ENCODE measurements at regions not wholly inside any gene's neighbourhood (a gene's known extent, or its start where the extent isn't known, plus 50 kb on each side); places are given as distances from the start of the nearest gene placed in this dataset.

DNA sequence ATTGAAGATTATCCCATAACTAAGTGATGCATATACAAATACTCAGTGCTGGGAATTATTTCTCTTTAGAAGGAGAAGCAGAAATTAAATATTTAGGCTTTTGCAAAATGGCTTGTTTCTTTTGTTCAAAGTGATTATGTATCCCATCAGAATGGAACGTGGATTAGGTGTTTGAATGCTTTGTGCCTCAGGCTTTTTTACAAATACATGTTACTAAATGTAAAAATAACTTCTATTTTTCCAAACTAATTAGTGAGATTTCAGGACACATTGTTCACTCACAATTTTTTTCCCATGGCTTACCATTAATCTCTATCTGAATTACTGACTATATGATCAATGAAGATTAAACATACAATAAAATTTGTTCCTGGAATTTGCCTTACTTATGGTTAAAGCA, 925.9 kb upstream of the CITED2 start:
- H2AK5ac ChIP-seq (ENCODE audit: low read length): no peak overlapping the region
- no peak overlapping the region for H3K56ac ChIP-seq (ENCODE audit: low read length)
- no peak overlapping the region for H3K27ac ChIP-seq (ENCODE audit: low read depth, low read length)
- no peak overlapping the region for H4K8ac ChIP-seq (ENCODE audit: low read depth, low read length)
- DNase-seq: no peak
- H3K79me2 ChIP-seq (ENCODE audit: control insufficient read depth, insufficient read depth, low read length): no peaks in the 10 kb centered on the region
- H2BK15ac ChIP-seq (replicated peaks; ENCODE audit: low read depth): no peak overlapping the region
- H3K27me3 ChIP-seq (ENCODE audit: insufficient read depth, low read length, poor library complexity): no peaks in the 10 kb centered on the region
- no peak overlapping the region for H3K9ac ChIP-seq (ENCODE audit: low read length)
- H3K4ac ChIP-seq (ENCODE audit: low read depth, low read length): no peak overlapping the region
- H3K4me3 ChIP-seq (ENCODE audit: low read length): no peak overlapping the region
- H3K36me3 ChIP-seq (ENCODE audit: control insufficient read depth, insufficient read depth, low read length): no peaks in the 10 kb centered on the region
- no peak overlapping the region for H4K5ac ChIP-seq (ENCODE audit: low read length)
- no peak overlapping the region for H3K18ac ChIP-seq (ENCODE audit: low read length)
- H3K4me1 ChIP-seq (ENCODE audit: control insufficient read depth, low read depth, low read length): no peaks in the 10 kb centered on the region
- H3K23ac ChIP-seq (ENCODE audit: low read length): no peak overlapping the region
- no peaks in the 10 kb centered on the region for H3K79me1 ChIP-seq (ENCODE audit: low read length)
- H3K4me2 ChIP-seq (ENCODE audit: low read length): no peak overlapping the region
- whole genome bisulfite sequencing (ENCODE audit: extremely low coverage, insufficient coverage, low lambda C conversion rate): no CpG with 5 or more reads among the region's 1 CpG
- H2BK5ac ChIP-seq (ENCODE audit: low read length): no peak overlapping the region
- H2BK120ac ChIP-seq (ENCODE audit: low read depth, low read length): no peak overlapping the region

- no peaks in the 10 kb centered on the region for H3K27me3 ChIP-seq (ENCODE audit: insufficient read depth, low read length, poor library complexity)
- H2AK5ac ChIP-seq (ENCODE audit: low read length): no peak overlapping the region
- DNase-seq: no peak
- no peak overlapping the region for H3K23ac ChIP-seq (ENCODE audit: low read length)
- no peak overlapping the region for H3K18ac ChIP-seq (ENCODE audit: low read length)
- H3K9ac ChIP-seq (ENCODE audit: low read length): no peak overlapping the region
- WGBS (ENCODE audit: extremely low coverage, insufficient coverage, low lambda C conversion rate): no CpG with 5 or more reads among the region's 3 CpGs
- H3K56ac ChIP-seq (ENCODE audit: low read length): no peak overlapping the region
- H3K4me1 ChIP-seq (ENCODE audit: control insufficient read depth, low read depth, low read length): no peaks in the 10 kb centered on the region
- H3K27ac ChIP-seq (ENCODE audit: low read depth, low read length): no peak overlapping the region
- H3K4me3 ChIP-seq (ENCODE audit: low read length): no peak overlapping the region
- no peak overlapping the region for H2BK5ac ChIP-seq (ENCODE audit: low read length)
- H2BK120ac ChIP-seq (ENCODE audit: low read depth, low read length): no peak overlapping the region
- no peak overlapping the region for H4K8ac ChIP-seq (ENCODE audit: low read depth, low read length)
- H3K4me2 ChIP-seq (ENCODE audit: low read length): no peak overlapping the region
- H4K5ac ChIP-seq (ENCODE audit: low read length): no peak overlapping the region
- H3K4ac ChIP-seq (ENCODE audit: low read depth, low read length): no peak overlapping the region
- H3K36me3 ChIP-seq (ENCODE audit: control insufficient read depth, insufficient read depth, low read length): no peaks in the 10 kb centered on the region
- H3K79me1 ChIP-seq (ENCODE audit: low read length): no peaks in the 10 kb centered on the region
- H3K79me2 ChIP-seq (ENCODE audit: control insufficient read depth, insufficient read depth, low read length): no peaks in the 10 kb centered on the region
- no peak overlapping the region for H2BK15ac ChIP-seq (replicated peaks; ENCODE audit: low read depth)
These were observed 914.7 kb upstream of the CITED2 start for GRCh38 chr6:140289186-140289585.

DNA sequence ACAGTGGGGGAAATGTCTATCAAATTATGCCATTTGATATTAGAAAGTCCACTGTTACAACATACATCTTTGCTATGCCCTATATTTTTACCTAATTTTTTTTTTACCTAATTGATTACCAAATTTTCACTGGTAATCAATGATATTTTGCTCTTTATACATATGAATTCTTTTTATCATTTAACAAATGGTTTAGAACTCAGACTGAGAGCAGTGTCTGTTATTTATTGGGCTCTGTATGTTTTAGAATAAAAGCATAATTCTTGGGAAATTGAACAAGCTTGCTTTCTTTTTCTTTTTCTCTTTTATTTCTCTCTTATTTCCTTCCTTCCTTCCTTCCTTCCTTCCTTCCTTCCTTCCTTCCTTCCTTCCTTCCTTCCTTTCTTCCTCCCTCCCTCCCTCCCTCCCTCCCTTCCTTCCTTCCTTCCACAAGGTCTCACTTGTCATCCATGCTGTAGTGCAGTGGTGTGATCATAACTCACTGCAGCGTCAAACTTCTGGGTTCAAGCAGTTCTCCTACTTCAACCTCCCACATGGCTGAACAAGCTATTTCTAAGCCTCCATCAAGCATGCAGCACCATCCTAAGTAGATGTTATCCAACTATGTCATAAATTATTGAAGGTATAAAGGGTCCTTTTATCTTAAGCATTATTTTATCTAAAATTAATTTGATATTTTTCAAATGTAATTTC, 911.7 kb upstream of the CITED2 start:
- H2BK120ac ChIP-seq (ENCODE audit: low read depth, low read length): no peak overlapping the region
- no peak overlapping the region for H3K23ac ChIP-seq (ENCODE audit: low read length)
- H3K79me1 ChIP-seq (ENCODE audit: low read length): no peaks in the 10 kb centered on the region
- H3K56ac ChIP-seq (ENCODE audit: low read length): no peak overlapping the region
- no peaks in the 10 kb centered on the region for H3K27me3 ChIP-seq (ENCODE audit: insufficient read depth, low read length, poor library complexity)
- no peak for DNase-seq
- no peaks in the 10 kb centered on the region for H3K4me1 ChIP-seq (ENCODE audit: control insufficient read depth, low read depth, low read length)
- H3K79me2 ChIP-seq (ENCODE audit: control insufficient read depth, insufficient read depth, low read length): no peaks in the 10 kb centered on the region
- H3K9ac ChIP-seq (ENCODE audit: low read length): no peak overlapping the region
- H3K4ac ChIP-seq (ENCODE audit: low read depth, low read length): no peak overlapping the region
- no peak overlapping the region for H2AK5ac ChIP-seq (ENCODE audit: low read length)
- no CpG with 5 or more reads among the region's 1 CpG for WGBS (ENCODE audit: extremely low coverage, insufficient coverage, low lambda C conversion rate)
- no peak overlapping the region for H3K4me2 ChIP-seq (ENCODE audit: low read length)
- H3K36me3 ChIP-seq (ENCODE audit: control insufficient read depth, insufficient read depth, low read length): no peaks in the 10 kb centered on the region
- no peak overlapping the region for H3K18ac ChIP-seq (ENCODE audit: low read length)
- H3K4me3 ChIP-seq (ENCODE audit: low read length): no peak overlapping the region
- no peak overlapping the region for H4K5ac ChIP-seq (ENCODE audit: low read length)
- H2BK15ac ChIP-seq (replicated peaks; ENCODE audit: low read depth): no peak overlapping the region
- H4K8ac ChIP-seq (ENCODE audit: low read depth, low read length): no peak overlapping the region
- no peak overlapping the region for H3K27ac ChIP-seq (ENCODE audit: low read depth, low read length)
- no peak overlapping the region for H2BK5ac ChIP-seq (ENCODE audit: low read length)

- Histone ChIP-seq H3K18ac (ENCODE audit: low read length) (no peak overlapping the region), H3K27ac (ENCODE audit: low read depth, low read length) (no peak overlapping the region)
These were observed 911.0 kb upstream of the CITED2 start for GRCh38 chr6:140285471-140285870.

DNA sequence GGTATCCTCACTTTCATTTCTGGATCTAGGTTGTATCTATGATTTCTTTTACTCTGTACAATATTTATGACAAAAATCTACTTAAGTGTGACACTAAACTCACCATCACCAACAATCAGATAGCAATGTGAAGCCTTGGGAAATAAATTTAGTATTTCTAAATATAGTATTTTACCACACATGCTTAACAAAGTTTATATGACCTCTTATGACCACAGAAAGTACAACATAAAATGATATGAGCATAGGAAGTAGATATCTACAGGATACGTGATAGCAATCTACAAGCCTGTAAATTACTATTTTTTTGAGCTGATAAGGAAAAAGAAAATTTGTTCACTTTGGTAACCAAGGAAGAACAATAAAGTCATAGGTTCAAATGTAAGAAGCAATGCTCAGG, 910.4 kb upstream of the CITED2 start:
- H4K5ac ChIP-seq (ENCODE audit: low read length): no peak overlapping the region

More at GRCh38 chr6:140285471-140285870, 911.0 kb upstream of the CITED2 start:
- Histone ChIP-seq H3K27me3 (ENCODE audit: insufficient read depth, low read length, poor library complexity) (no peaks in the 10 kb centered on the region), H3K23ac (ENCODE audit: low read length) (no peak overlapping the region), H4K5ac (ENCODE audit: low read length) (no peak overlapping the region), H3K79me1 (ENCODE audit: low read length) (no peaks in the 10 kb centered on the region), H2BK120ac (ENCODE audit: low read depth, low read length) (no peak overlapping the region), H2AK5ac (ENCODE audit: low read length) (no peak overlapping the region), H3K9ac (ENCODE audit: low read length) (no peak overlapping the region), H3K79me2 (ENCODE audit: control insufficient read depth, insufficient read depth, low read length) (no peaks in the 10 kb centered on the region), H3K56ac (ENCODE audit: low read length) (no peak overlapping the region), H3K4me1 (ENCODE audit: control insufficient read depth, low read depth, low read length) (no peaks in the 10 kb centered on the region), H2BK5ac (ENCODE audit: low read length) (no peak overlapping the region), H4K8ac (ENCODE audit: low read depth, low read length) (peak overlapping the region; percentile 65), H2BK15ac (replicated peaks; ENCODE audit: low read depth) (no peak overlapping the region), H3K4me2 (ENCODE audit: low read length) (no peak overlapping the region), H3K4me3 (ENCODE audit: low read length) (no peak overlapping the region), H3K36me3 (ENCODE audit: control insufficient read depth, insufficient read depth, low read length) (no peaks in the 10 kb centered on the region), H3K4ac (ENCODE audit: low read depth, low read length) (no peak overlapping the region)
- DNase-seq: no peak
- WGBS (ENCODE audit: extremely low coverage, insufficient coverage, low lambda C conversion rate): no CpG with 5 or more reads among the region's 2 CpGs

DNA sequence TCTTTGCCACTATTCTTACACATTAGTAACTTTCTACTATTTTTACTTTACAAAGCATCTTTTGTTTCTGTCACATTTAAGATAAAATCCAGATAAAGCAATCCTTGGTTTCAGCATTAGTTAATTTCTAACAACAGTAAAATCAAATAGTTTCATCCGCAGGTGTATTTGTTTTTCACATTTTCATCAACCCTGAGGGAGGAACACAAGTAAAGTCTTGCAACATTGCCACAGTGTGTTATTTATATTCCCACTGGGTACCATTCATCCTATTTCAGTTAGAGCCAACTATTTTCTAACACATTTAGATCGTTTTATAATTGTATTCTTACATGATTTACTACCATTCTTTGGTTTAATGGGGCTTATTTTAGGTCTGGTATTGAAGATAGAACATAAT, 908.7 kb upstream of the CITED2 start:
- Histone ChIP-seq H4K8ac (ENCODE audit: low read depth, low read length) (no peak overlapping the region), H3K18ac (ENCODE audit: low read length) (no peak overlapping the region), H3K27me3 (ENCODE audit: insufficient read depth, low read length, poor library complexity) (no peaks in the 10 kb centered on the region), H3K4me2 (ENCODE audit: low read length) (no peak overlapping the region), H4K5ac (ENCODE audit: low read length) (no peak overlapping the region), H3K4ac (ENCODE audit: low read depth, low read length) (no peak overlapping the region), H3K27ac (ENCODE audit: low read depth, low read length) (no peak overlapping the region), H3K9ac (ENCODE audit: low read length) (no peak overlapping the region), H3K4me3 (ENCODE audit: low read length) (no peak overlapping the region), H2BK120ac (ENCODE audit: low read depth, low read length) (no peak overlapping the region), H3K23ac (ENCODE audit: low read length) (no peak overlapping the region), H3K4me1 (ENCODE audit: control insufficient read depth, low read depth, low read length) (no peaks in the 10 kb centered on the region), H2BK15ac (replicated peaks; ENCODE audit: low read depth) (no peak overlapping the region), H3K36me3 (ENCODE audit: control insufficient read depth, insufficient read depth, low read length) (no peaks in the 10 kb centered on the region), H3K79me1 (ENCODE audit: low read length) (no peaks in the 10 kb centered on the region), H2BK5ac (ENCODE audit: low read length) (no peak overlapping the region), H3K79me2 (ENCODE audit: control insufficient read depth, insufficient read depth, low read length) (no peaks in the 10 kb centered on the region), H3K56ac (ENCODE audit: low read length) (no peak overlapping the region), H2AK5ac (ENCODE audit: low read length) (no peak overlapping the region)
- WGBS (ENCODE audit: extremely low coverage, insufficient coverage, low lambda C conversion rate): no CpG with 5 or more reads among the region's 2 CpGs
- DNase-seq: no peak

More for the DNA sequence above, 910.4 kb upstream of the CITED2 start:
- Histone ChIP-seq H3K56ac (ENCODE audit: low read length) (no peak overlapping the region), H2BK15ac (replicated peaks; ENCODE audit: low read depth) (no peak overlapping the region), H3K4ac (ENCODE audit: low read depth, low read length) (no peak overlapping the region), H3K27ac (ENCODE audit: low read depth, low read length) (no peak overlapping the region), H3K23ac (ENCODE audit: low read length) (no peak overlapping the region), H2BK5ac (ENCODE audit: low read length) (no peak overlapping the region), H3K4me3 (ENCODE audit: low read length) (no peak overlapping the region), H4K8ac (ENCODE audit: low read depth, low read length) (no peak overlapping the region), H3K9ac (ENCODE audit: low read length) (no peak overlapping the region), H3K79me1 (ENCODE audit: low read length) (no peaks in the 10 kb centered on the region), H2BK120ac (ENCODE audit: low read depth, low read length) (no peak overlapping the region), H3K18ac (ENCODE audit: low read length) (no peak overlapping the region), H3K27me3 (ENCODE audit: insufficient read depth, low read length, poor library complexity) (no peaks in the 10 kb centered on the region), H2AK5ac (ENCODE audit: low read length) (no peak overlapping the region), H3K79me2 (ENCODE audit: control insufficient read depth, insufficient read depth, low read length) (no peaks in the 10 kb centered on the region), H3K36me3 (ENCODE audit: control insufficient read depth, insufficient read depth, low read length) (no peaks in the 10 kb centered on the region), H3K4me1 (ENCODE audit: control insufficient read depth, low read depth, low read length) (no peaks in the 10 kb centered on the region), H3K4me2 (ENCODE audit: low read length) (no peak overlapping the region)
- no peak for DNase-seq
- no CpG with 5 or more reads among the region's 1 CpG for WGBS (ENCODE audit: extremely low coverage, insufficient coverage, low lambda C conversion rate)

All from mesendoderm (in vitro differentiated cells).